ENCODE measurements at regions not wholly inside any gene's neighbourhood (a gene's known extent, or its start where the extent isn't known, plus 50 kb on each side); places are given as distances from the start of the nearest gene placed in this dataset.

DNA sequence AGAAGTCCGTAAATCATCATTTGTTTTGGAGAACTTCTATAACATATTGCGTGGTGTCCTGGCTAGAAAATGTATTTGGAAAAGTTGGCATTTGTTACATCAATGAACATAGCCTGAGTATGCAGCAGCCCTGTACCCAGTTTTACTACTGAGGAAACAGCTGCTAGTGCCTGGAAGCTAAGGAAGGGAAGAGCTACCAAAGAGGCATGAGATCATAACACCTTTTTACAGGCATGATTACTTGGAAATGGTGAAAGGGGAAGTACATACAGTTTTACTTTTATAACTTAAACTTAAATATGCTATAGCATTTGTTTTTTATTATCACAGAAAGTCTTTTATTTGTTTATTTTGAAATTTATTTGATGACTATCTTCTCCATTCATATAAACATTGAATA lies 128.4 kb upstream of the MC4R start:
- DNase-seq (ENCODE audit: low read depth, low spot score), result no peak
- Histone ChIP-seq H3K9me3 (ENCODE audit: control insufficient read depth, insufficient read depth, low read length) (no peaks in the 10 kb centered on the region), H3K4me3 (ENCODE audit: low read depth, low read length) (no peak overlapping the region), H3K27ac (ENCODE audit: low read depth, low read length) (no peak overlapping the region), H3K27me3 (ENCODE audit: control insufficient read depth, insufficient read depth, low read length) (no peaks in the 10 kb centered on the region)
- CTCF ChIA-PET, result no interaction called here
- POLR2A ChIA-PET, result no interaction called here
- TF ChIP-seq, protein P1, sequence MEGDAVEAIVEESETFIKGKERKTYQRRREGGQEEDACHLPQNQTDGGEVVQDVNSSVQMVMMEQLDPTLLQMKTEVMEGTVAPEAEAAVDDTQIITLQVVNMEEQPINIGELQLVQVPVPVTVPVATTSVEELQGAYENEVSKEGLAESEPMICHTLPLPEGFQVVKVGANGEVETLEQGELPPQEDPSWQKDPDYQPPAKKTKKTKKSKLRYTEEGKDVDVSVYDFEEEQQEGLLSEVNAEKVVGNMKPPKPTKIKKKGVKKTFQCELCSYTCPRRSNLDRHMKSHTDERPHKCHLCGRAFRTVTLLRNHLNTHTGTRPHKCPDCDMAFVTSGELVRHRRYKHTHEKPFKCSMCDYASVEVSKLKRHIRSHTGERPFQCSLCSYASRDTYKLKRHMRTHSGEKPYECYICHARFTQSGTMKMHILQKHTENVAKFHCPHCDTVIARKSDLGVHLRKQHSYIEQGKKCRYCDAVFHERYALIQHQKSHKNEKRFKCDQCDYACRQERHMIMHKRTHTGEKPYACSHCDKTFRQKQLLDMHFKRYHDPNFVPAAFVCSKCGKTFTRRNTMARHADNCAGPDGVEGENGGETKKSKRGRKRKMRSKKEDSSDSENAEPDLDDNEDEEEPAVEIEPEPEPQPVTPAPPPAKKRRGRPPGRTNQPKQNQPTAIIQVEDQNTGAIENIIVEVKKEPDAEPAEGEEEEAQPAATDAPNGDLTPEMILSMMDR (IDR thresholded peaks at IDR 0.05; ENCODE audit: low read depth, low read length), result no peak

DNA sequence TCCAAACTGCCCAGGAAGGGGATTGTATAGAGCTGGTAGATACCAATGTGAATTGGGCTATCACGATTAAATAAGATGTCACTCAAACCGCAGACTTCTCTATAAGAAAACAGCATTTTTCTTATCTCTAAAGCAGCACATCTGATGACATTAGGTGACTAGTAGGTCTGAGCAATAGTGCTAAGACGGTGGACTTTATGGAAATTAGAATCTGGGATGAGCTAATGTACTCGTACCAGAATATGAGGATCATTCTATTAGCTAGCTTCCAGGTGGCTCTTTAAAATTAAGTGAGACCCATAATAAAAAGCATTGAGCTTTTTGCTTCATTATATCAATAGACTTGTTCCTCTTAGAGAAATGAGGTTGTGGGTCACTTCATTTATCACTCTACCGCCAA lies 130.0 kb upstream of the MC4R start:
- H3K27ac ChIP-seq (ENCODE audit: low read depth, low read length), result no peak overlapping the region
- CTCF ChIA-PET, result no interaction called here
- no peaks in the 10 kb centered on the region for H3K27me3 ChIP-seq (ENCODE audit: control insufficient read depth, insufficient read depth, low read length)
- no peak for DNase-seq (ENCODE audit: low read depth, low spot score)
- H3K4me3 ChIP-seq (ENCODE audit: low read depth, low read length), result no peak overlapping the region
- POLR2A ChIA-PET, result no interaction called here
- H3K9me3 ChIP-seq (ENCODE audit: control insufficient read depth, insufficient read depth, low read length), result no peaks in the 10 kb centered on the region
- TF ChIP-seq, protein P1 (IDR thresholded peaks at IDR 0.05; ENCODE audit: low read depth, low read length), result no peak

DNA sequence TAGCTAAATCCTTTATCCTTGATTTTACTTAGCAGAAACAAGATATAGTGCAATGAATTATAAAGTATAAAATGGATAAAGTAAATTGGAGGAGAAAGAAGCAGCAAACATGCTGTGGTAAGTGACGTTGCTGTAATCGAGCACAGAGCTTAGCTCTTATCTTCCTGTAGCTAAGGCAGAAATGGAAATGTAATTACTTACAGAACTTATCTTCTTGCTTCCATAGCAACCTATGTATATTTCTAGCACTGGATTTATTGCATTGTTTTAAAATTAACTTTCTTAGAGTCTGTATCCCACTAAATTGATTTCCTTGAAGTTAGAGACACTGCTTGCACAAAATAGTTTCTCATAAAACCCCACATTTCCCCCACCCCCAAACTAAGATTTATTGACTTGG lies 130.6 kb upstream of the MC4R start:
- no peaks in the 10 kb centered on the region for H3K27me3 ChIP-seq (ENCODE audit: control insufficient read depth, insufficient read depth, low read length)
- H3K27ac ChIP-seq (ENCODE audit: low read depth, low read length), result no peak overlapping the region
- H3K4me3 ChIP-seq (ENCODE audit: low read depth, low read length), result no peak overlapping the region
- POLR2A ChIA-PET, result no interaction called here
- TF ChIP-seq, protein P1 (IDR thresholded peaks at IDR 0.05; ENCODE audit: low read depth, low read length), result no peak
- CTCF ChIA-PET, result no interaction called here
- no peaks in the 10 kb centered on the region for H3K9me3 ChIP-seq (ENCODE audit: control insufficient read depth, insufficient read depth, low read length)
- DNase-seq (ENCODE audit: low read depth, low spot score), result no peak

DNA sequence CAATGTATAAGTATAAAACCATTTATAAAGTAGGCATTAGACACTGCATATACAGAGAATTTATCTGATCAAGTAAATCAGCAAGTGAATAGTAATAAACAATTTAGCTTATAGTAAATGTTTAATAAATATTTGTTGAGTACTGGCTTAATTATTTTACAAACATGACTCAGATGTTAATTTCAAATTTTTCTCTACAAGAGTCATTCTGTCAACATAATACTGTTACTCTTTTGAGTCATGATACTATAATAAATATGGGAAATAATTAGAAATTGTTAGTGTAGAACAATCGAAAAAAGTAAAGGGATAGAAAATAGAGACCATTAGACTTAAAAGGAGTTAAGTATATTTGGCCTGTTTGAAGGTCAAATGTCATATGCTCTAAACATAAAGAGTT lies 133.6 kb upstream of the MC4R start:
- Histone ChIP-seq H3K4me3 (ENCODE audit: low read depth, low read length) (no peak overlapping the region), H3K27me3 (ENCODE audit: control insufficient read depth, insufficient read depth, low read length) (no peaks in the 10 kb centered on the region), H3K9me3 (ENCODE audit: control insufficient read depth, insufficient read depth, low read length) (no peaks in the 10 kb centered on the region), H3K27ac (ENCODE audit: low read depth, low read length) (no peak overlapping the region)
- ChIA-PET POLR2A (no interaction called here), CTCF (interaction anchor here (1.8 kb wide), 1 partner anchor 510 kb away, joined by 4 read pairs; no protein-coding TSS in a partner anchor)
- no peak for DNase-seq (ENCODE audit: low read depth, low spot score)
- TF ChIP-seq, protein P1 (IDR thresholded peaks at IDR 0.05; ENCODE audit: low read depth, low read length), result no peak

DNA sequence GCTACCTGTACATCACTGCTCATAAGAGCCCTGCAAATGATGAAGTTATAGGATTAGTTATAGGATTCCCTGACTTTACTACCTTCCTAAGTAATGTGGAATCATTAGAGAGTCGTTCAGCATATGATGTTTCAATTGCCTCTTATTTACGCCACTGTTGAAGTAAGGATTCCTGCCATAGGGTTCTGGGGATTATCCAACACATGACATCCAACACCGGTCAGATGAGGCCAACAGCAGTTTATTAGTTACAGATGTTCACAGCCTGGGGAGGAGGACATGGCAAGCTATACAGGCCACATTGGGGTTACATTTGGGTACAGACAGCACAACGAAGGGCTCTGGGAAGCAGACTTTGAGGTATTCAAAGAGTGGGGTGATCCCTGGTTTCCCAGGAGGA lies 134.1 kb upstream of the MC4R start:
- H3K9me3 ChIP-seq (ENCODE audit: control insufficient read depth, insufficient read depth, low read length), result no peaks in the 10 kb centered on the region
- DNase-seq (ENCODE audit: low read depth, low spot score), result no peak
- no peak overlapping the region for H3K4me3 ChIP-seq (ENCODE audit: low read depth, low read length)
- POLR2A ChIA-PET, result no interaction called here
- no peak overlapping the region for H3K27ac ChIP-seq (ENCODE audit: low read depth, low read length)
- no peaks in the 10 kb centered on the region for H3K27me3 ChIP-seq (ENCODE audit: control insufficient read depth, insufficient read depth, low read length)
- TF ChIP-seq, protein P1 (IDR thresholded peaks at IDR 0.05; ENCODE audit: low read depth, low read length), result no peak
- CTCF ChIA-PET, result interaction anchor here (1.8 kb wide), 1 partner anchor 511 kb away, joined by 4 read pairs; no protein-coding TSS in a partner anchor

All from AG04450 (cell line).